MM.1S (cell line): ENCODE measurements at regions not wholly inside any gene's neighbourhood (a gene's known extent, or its start where the extent isn't known, plus 50 kb on each side); places are given as distances from the start of the nearest gene placed in this dataset.

Experiments
- EZH2 ChIP-seq: fragments of 300-600 bp; sonication (generic); optimal IDR thresholded peaks from 2 replicates; pipeline ENCODE3; 2017; ENCODE audit warnings: low read depth, mild to moderate bottlenecking, antibody characterized with exemption, low read length, mixed read lengths
- TF ChIP-seq, protein P1 (sequence below): fragments of 300-600 bp; sonication (generic); IDR thresholded peaks from 2 replicates; pipeline ENCODE4 v1.5.1; 2016; ENCODE audit warnings: antibody characterized with exemption, low read length, mixed read lengths

GRCh38 chr14:22405201-22405600, 183.8 kb downstream of the DAD1 start:
- TF ChIP-seq, protein P1, sequence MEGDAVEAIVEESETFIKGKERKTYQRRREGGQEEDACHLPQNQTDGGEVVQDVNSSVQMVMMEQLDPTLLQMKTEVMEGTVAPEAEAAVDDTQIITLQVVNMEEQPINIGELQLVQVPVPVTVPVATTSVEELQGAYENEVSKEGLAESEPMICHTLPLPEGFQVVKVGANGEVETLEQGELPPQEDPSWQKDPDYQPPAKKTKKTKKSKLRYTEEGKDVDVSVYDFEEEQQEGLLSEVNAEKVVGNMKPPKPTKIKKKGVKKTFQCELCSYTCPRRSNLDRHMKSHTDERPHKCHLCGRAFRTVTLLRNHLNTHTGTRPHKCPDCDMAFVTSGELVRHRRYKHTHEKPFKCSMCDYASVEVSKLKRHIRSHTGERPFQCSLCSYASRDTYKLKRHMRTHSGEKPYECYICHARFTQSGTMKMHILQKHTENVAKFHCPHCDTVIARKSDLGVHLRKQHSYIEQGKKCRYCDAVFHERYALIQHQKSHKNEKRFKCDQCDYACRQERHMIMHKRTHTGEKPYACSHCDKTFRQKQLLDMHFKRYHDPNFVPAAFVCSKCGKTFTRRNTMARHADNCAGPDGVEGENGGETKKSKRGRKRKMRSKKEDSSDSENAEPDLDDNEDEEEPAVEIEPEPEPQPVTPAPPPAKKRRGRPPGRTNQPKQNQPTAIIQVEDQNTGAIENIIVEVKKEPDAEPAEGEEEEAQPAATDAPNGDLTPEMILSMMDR, result no peak
- no peak for TF ChIP-seq EZH2
